Fibroblast of the aortic adventitia (primary cell): ENCODE measurements at regions not wholly inside any gene's neighbourhood (a gene's known extent, or its start where the extent isn't known, plus 50 kb on each side); places are given as distances from the start of the nearest gene placed in this dataset.
"Not testable (repeated sequence)": the region's sequence is repeated elsewhere in the genome, so short reads cannot be mapped to it uniquely, and the experiment has no call there.

Source experiments
- DNase-seq: peaks from one replicate; pipeline ENCODE4 v3.0.0-alpha.2; 2010; ENCODE audit warnings: low read depth
- H3K4me3 ChIP-seq: 2 replicates; pipeline ENCODE4 v1.5.1; 2011; ENCODE audit warnings: low read depth, mild to moderate bottlenecking, control low read depth, low read length, moderate library complexity
- CTCF ChIP-seq: IDR thresholded peaks from 2 replicates; pipeline ENCODE4 v1.5.1; 2011; ENCODE audit warnings: mild to moderate bottlenecking, low read length, control low read depth, inconsistent platforms; ENCODE audit not compliant: insufficient read depth

GRCh38 chr1:5603353-5604104, 388.7 kb downstream of the NPHP4 start:
- no peak for TF ChIP-seq CTCF
- DNase-seq = no peak
- no peak overlapping the region for H3K4me3 ChIP-seq

- not testable (repeated sequence) for DNase-seq, H3K4me3 ChIP-seq
Measured at GRCh38 chr1:5602718-5603117, 389.5 kb downstream of the NPHP4 start.

- TF ChIP-seq CTCF = no peak
- H3K4me3 ChIP-seq = no peak overlapping the region
- no peak for DNase-seq
Measured at GRCh38 chr1:5601516-5601915, 390.7 kb downstream of the NPHP4 start.

DNA sequence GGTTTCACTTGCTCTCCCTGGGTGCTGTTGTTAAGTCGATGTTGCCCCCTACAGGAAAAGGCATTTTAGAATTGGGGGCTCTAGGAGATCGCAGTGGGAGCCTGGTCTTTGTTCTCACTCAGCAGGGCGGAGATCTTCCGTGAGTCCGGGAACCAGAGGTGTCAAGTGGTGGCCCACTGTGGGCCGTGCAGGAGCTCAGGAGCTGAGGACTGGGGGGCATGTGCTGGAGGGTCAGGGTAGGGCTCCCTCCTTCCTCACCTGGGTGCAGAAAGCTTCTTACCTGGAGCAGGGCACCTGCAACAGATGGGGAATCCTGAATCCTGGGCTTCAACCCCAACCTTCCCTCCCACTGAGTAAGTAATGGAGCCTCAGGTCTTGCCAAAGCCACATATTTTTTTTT, 392.7 kb downstream of the NPHP4 start:
- TF ChIP-seq CTCF = no peak
- no peak overlapping the region for H3K4me3 ChIP-seq
- no peak for DNase-seq

DNA sequence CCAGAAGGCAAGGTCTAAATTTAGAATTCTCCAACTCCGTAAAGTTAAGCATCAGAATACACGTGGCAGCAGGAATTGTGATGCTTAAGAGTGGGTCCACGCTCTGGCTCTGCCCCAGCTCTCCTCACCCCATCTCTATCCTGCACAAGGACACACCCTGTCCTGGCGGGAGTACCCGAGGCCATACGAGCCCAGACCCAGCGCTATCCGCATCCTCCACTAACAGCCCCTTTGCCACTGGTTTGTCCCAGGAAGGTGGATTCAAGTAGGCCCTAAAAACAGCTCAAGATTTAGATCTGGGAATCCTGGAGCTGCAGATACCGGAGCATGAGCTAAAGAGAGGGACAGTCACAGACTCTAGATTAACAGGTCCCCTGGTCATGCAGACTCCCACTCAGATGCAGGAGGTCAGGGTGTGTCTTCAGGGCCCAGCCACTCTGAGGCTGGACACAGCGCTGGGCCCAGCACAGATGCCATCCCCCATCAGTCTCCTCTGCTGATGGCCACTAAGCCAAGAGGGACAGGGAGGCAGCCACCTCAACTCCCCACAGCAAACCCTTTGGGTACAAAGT, 393.3 kb downstream of the NPHP4 start:
- no peak overlapping the region for H3K4me3 ChIP-seq
- no peak for TF ChIP-seq CTCF
- DNase-seq = no peak

GRCh38 chr1:5597991-5598823, 394.0 kb downstream of the NPHP4 start:
- DNase-seq = no peak
- no peak for TF ChIP-seq CTCF
- H3K4me3 ChIP-seq = no peak overlapping the region

DNA sequence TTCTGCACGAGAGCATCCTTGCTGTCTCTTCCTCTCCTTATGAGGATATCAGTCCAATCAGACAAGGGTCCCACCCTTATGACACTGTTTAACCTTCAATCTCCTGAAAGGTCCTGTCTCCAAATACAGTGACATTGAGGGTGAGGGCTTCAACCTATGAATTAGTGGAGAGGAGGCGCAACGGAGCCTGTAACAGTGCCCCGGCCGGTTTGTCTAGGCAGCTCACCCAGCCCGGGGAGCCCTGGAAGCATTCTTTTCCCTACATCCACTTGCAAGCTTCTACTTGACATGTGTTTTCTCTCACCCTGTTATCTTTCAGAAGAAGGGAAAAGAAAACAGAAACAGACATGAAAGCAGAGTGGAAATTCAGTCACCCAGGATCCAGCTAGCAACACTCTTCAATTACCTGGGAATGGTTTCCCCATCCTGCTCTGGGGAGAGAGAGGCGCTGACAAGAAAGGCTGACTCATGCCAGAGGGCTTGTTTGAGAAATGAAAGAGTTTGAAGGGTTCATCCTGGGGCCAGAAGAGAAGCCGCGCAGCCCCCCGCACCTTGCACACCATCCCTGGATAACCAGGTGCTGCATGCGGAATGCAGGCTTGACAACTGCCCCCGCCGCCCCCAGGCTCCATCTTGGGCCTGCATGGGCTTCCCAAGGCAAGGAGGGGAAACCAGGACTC, 394.9 kb downstream of the NPHP4 start:
- H3K4me3 ChIP-seq = no peak overlapping the region
- DNase-seq = no peak
- no peak for TF ChIP-seq CTCF
